GM18499 (cell line): ENCODE measurements at regions not wholly inside any gene's neighbourhood (a gene's known extent, or its start where the extent isn't known, plus 50 kb on each side); places are given as distances from the start of the nearest gene placed in this dataset.
"Not testable (repeated sequence)": the region's sequence is repeated elsewhere in the genome, so short reads cannot be mapped to it uniquely, and the experiment has no call there.

ENCODE experiments used
- ATAC-seq: cut with Tn5 transposase; IDR thresholded peaks from one replicate; pipeline ENCODE4 v1.9.1; 2021; ENCODE audit warnings: moderate number of reproducible peaks; ENCODE audit not compliant: insufficient read depth, unreplicated experiment

DNA sequence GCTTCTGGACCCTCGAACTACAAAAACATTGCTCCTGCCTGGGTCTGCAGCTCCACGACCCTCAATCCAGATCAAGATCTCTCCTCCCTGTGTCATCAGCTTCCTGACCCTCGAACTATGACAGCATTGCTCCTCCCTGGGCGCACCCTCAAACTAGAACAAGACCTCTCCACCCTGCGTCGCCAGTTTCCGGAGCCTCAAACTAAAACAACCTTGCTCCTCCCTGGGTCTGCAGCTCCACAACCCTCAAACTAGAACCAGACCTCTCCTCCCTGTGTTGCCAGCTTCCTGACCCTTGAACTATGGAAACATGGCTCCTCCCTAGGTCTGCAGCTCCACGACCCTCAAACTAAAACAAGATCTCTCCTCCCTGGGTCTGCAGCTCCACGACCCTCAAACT, 339.7 kb upstream of the SULF2 start:
- no peak for ATAC-seq

DNA sequence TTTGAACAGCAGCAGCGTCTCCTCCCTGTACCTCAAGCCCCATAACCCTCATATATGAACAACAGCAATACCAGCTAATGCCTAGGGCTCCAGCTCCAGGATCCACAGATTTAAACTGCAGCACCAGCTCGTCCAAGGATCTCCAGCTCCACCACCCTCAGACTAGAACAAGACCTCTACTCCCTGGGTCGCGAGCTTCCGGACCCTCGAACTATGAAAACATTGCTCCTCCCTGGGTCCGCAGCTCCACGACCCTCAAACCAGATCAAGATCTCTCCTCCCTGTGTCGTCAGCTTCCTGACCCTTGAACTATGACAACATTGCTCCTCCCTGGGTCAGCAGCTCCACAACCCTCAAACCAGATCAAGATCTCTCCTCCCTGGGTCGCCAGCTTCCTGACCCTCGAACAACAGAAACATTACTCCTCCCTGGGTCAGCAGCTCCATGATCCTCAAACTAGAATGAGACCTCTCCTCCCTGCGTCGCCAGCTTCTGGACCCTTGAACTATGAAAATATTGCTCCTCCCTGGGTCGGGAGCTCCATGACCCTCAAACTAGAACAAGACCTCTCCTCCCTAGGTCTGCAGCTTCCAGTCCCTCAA, 339.0 kb upstream of the SULF2 start:
- ATAC-seq = no peak

DNA sequence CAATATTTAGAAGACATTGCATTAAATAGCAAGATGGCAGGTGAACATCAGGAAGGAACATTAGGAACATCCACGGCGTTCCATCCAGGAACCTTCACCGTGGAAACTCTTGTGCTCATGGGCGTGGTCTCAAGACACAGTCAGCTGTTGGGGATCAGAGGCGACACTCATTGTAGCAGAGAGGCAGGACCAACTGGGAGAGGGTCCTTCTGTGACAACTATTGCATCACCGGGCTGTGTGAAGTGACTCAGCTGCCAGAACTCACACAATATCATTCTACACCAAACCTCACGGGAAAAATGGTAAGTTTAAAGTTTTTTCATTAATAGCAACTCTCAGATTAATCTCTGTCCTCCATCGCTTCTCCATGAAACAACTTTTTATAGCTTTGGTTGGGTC, 334.8 kb upstream of the SULF2 start:
- no peak for ATAC-seq

DNA sequence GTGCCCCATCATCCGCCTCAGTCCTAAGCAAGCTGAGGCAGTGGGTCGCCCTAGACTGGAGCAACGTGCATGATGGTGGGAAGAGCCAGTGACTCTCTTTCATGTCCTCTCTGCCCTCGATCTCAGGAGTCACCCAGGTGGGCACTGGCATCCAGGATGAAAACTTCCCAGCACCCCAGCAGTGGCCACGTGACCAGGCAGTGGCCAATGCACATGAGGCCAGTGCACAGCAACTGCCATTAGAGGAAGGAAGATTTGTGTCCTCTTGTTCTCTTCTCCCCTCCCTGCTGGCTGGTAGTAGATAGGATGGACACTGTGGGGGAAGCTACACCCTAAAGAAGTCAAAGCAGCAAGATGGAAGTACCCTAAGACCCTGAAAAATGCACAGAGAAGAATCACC, 334.1 kb upstream of the SULF2 start:
- not testable (repeated sequence) for ATAC-seq

DNA sequence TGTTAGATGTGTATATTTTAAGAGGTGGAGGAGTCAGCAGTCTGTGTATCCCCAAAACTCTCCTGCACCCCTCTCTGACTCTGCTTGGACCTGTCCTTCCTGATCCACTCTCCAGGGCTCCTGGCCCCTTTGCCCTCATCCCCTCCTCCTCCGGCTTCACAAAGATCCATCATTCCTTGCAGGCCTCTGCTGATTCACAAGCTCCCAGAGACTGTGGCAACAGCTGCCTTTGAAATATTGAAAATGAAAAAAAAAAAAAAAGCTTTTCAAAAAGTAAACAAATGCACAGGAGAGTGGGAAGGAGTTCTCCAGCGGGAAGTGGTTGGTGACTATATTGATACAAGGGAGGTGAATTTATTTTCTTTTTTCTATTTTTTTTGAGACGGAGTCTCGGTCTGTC, 330.2 kb upstream of the SULF2 start:
- ATAC-seq = no peak

DNA sequence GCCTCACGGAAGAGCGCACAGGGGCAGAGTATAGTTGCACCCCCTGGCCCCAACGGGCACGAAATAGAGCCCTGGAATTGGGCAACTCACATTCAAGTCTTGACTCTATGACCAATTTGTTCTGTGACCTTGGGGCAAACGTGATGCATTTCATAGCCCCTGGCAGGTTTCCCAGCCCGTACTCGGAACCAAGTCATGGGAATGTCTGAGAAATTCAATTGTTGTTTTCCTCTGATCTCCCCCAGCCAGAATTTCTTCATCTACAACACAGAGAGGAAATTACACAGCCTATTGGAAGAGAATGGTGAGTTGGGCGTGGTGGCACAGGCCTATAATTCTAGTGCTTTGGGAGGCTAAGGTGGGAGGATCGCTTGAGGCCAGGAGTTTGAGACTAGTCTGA, 322.3 kb upstream of the SULF2 start:
- no peak for ATAC-seq

DNA sequence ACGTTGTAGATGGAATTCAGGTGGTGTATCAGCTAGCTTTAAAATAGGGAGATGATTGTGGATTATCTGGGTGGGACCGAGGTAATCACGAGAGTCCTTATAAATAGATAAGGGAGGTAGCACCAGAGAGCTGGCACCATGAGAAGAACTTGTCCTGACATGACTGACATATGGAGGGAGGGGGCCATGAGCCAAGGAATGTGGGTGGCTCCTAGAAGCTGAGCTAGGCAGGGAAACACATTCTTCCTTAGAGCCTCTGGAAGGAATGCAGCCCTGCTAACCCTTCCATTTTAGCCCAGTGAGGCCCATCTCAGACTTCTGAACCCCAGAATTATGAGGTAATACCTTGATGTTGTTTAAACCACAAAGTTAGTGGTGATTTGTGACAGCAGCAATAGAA, 321.1 kb upstream of the SULF2 start:
- ATAC-seq = no peak

DNA sequence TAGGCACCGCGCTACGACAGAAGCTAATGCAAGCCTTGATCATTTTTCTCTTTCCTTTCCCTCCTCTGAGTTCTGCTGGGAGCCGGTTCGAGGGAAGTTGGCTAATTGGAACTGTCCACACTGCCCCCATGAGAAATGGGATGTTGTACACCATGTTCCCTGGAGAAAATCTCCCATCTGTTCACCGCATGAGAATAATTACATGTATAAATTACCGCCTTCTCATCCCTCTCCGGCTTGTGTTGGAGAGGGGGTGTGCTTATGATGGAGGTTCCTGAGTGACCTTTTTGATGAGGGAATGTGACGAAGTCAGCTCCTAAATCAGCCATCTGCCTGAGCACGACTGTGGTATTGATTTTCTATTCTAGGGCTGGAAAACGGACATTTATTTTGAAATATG, 320.2 kb upstream of the SULF2 start:
- no peak for ATAC-seq

DNA sequence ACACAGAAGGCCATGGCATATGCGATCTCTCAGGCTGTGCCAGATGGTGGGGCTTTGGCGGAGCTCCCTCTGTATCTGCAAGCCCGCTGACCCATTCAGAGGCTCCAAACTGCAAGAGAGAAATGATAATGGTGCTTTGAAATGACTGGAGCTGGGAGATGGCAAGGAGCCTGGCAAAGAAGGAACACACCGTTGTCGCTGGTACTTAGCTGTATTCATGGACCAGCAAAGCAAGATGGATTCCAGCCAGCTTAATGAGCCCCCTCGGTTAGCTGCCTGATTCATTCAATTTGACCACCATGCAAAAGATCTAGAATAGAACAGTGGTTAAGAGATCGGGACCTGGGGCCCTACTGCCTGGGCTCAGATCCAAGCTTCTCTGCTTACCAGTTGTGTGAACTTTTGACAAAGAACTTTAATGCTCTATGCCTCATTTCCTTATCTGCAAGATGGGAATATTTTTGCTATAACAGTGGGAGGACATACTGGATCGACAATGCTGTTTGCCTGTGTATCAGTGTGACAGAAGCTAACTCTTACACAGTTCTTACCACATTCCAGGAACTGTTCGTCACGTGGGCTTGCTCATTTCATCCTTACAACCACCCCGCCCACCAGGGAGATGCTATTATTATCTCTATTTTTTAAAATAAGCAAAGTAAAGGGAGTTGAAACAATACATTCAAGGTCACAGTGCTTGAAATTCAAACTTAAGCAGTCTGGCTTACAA, 317.8 kb upstream of the SULF2 start:
- no peak for ATAC-seq

DNA sequence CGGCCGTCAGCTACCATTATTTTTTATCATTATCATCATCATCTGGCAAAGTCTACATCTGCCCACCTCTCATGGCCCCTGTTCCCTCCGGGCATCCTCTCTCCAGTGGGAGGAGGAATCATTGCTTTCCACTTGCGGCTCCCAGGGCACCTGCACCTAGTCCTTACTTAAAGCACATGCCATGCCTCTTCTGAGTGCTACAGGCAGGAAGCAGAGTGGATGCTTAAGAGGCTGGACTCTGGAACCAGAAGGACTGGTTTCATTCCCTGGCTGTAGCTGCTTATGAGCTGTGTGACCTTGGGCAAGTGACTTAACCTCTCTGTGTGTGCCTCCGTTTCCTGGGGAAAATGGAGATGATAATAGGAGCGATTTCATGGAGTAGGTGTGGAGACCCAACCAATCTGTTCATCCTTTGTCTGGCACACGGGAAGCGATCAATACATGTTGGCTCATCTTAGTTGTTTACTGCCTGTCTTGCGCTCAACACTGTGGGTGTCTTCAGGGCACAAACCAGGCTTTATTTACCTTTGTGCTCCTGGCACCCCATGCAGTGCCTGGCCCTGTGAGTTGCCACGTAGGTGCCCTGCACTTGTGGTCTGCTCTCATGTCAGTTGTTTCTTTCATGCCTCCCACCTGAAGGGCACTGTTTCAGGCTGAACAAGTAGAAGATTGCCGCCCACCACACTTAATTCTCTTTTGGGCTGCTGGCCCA, 317.0 kb upstream of the SULF2 start:
- no peak for ATAC-seq

DNA sequence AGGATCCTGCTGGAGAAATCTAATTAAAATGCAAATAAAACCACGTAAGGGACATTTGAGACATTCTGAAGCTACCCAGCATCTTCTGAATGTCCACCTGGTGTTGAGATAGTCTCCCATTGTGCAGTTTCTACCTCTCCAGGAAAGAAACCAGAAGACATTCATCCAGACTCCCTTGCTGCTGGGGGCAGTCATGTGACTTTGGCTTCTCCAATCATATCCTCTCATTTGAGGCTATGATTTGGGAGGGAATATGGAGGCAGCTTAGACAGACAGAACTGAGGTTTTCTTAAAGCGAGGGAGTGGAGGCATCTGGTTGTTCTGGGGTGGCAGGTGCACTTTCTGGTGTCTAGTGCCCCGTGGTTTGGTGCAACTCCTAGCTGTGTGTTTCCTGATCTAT, 315.2 kb upstream of the SULF2 start:
- no peak for ATAC-seq

DNA sequence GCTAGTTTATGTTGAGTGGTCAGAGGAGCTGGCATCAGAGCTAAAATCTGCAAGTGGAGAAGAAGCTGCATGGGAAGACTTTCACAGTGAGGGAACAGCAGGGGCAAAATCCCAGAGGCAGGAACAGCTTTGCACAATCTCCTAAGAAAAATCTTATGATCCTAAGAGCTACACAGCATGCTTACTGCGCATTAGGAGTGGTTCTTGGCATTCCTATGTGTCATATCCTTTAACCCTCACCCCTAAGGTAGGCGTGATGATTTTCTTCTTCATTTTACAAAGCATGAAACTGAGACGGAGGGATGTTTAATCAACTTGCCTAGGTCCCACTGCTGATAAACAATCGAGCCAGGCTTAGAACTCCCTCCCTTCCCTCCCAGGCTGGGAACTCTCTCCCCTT, 313.6 kb upstream of the SULF2 start:
- ATAC-seq = no peak

DNA sequence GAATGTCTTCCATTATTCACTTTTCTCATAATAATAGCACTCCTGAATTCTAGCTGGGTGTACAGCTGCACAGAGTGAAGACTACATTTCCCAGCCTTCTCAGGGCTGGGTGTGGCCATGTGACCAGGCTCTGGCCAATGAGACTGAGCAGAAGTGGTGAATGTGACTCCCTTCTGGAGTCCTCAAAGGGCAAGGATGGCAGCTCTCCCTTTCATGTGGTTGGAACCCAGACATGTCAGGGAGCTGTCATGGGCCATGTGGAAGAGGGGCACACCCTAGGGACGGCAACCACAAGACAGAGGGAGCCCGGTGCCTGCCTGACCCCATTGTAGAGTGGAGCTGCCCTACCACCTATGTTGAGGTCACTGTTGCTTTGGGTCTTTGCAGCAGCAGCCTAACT, 312.8 kb upstream of the SULF2 start:
- no peak for ATAC-seq

DNA sequence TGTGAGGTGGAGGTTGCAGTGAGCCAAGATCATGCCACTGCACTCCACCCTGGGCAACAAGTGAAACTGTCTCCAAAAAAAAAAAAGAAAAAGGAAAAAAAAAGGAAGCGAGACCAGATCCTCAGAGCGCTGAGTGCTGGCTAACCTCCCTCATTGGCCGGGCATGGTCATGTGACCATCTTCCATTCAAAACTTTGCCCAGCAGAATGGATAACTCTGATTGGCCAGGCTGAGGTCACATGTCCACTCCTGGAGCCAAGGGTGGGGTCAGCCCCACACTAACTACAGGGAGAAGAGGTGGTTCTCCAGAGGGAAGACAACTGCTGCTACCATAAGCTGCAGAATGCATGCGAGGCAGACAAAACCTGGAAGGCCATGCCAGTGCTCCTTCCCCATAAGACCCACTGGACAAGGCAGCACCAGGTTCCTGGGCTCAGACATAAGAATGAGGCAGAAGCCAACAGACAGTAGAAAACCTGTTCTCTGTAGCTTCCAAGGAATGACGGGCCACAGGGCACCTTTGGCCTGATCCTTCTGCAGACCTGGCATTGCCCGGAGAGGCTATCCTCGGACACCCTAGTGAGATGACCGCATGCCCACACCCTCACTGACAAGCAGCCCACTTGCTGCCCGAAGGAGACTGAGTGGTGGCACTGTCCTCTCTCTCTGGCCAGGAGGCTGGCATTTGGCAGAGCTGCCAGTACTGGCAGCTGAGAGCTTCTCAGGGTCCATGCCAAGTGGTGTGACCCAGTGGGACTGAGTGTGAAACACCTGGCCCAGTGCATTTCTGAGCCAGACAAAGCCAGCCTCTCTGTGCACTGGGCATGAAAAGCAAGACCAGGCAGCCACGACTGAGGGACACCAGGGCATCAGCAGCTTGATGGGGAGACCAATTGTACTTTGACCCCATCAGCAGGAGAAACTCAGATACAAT, 311.9 kb upstream of the SULF2 start:
- no peak for ATAC-seq

DNA sequence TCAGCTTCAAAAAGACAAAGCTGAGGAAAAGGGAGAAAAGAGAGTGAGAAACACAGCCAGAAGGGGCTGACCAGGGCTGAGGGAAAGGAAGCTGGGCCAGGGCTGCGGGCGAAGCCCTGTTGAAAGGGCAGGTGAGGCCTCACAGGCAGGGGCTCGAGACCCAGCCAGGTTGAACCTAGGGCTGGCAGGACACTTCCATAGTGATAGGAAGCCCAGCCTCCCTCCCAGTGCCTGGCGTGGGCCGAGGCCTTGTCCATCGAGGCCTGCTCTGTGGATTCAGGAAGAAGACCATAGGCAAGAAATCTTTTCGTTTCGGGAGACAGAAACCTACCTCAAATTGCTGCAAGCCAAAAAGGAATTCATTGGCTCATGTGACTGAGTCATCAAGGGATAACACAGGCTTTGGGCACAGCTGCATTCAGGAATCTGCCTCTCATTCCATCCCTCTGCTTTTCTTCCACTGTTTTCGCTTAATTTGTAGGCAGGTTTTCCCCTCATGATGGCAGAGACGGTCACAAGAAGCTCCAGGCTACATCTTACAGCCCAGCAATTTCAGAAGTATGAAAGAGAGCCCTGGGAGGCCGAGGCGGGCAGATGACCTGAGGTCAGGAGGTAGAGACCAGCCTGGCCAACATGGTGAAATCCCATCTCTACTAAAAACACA, 311.1 kb upstream of the SULF2 start:
- no peak for ATAC-seq

DNA sequence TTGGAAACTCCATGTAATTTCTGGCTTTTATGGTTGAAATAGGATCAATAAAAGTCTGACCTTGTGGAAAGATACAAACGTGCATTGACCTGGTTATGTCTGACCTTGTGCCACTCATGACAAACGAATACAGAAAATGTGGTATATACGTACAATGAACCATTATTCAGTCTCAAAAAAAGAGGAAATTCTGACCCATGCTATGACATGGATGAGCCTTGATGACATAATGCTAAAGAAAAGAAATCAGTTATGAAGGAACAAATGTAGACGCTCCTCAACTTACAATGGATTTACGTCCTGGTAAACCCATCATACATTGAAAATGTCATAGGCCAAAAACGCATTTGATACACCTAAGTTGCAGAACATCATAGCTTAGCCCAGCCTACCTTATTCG, 309.7 kb upstream of the SULF2 start:
- no peak for ATAC-seq

DNA sequence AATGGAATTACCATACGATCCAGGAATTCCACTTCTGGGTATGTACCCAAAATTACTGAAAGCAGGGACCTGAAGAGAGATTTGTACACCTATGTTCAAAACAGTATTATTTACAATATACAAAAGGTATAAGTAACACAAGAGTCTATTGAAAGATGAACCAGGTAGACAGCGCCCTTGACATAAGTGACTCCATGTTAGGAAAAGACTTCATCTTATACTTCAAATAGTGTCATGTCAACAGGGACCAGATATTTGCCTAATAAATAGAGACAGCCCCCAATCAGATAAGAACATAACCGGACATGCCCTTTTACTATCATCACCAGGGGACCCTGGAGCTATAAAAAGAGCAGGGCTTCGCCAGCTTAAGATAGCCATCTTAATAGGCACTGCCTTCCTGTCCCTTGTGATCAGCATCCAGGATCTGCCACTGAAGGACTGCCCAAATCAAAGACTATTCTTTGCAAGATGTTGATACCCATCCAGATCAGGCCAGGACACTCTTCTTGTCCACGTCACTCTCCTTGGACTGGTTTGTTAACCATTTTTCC, 309.0 kb upstream of the SULF2 start:
- ATAC-seq = no peak

DNA sequence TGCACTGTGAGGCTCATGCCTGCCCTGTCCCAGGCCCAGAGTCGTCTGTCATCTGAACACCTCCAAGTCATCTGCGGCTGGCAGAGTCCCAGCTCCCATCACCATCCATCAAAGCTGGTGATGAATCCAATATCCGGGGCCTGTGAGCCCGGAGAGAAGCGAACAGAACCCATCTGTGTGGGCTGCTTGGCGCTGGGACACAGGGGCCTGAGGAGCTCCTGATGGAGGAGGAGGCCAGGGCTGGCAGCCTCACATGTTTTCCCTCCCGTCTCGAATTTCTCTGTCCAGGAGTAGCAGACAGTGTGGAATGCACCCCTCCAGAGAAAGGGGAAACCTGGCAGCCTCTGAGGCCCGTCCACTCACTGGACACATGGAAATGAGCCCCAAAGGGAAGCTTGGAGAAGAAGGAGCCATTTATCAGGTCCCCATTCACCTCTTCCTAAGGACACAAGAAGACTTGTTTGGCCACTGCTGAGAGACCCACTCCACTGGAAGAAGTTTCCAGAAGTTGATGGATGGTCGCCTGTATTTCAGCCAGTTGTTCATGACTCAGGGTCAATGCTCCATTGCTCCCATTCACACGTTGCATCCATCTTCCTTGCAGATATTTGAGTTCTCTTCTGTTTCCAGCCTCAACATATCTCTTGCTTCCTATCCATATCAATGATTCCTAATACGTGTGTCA, 307.5 kb upstream of the SULF2 start:
- ATAC-seq = no peak

DNA sequence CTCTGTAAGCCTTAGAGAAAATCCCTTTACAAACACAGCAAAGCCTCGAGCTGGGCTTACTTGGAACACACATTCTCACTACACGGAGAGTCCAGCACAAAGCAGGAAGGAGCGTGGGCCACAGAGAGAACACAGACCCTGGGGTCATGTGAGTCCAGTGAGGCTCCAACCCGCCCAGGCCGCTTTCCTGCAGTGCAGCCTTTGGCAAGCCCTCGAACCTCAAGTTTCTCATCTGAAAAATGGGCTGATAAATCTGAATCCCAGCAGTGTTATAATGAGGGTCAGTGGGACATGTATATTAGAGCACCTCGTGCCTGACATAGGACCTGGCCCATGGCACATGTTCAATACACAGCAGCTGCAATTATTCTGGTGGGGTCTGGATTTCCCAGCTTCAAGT, 305.5 kb upstream of the SULF2 start:
- no peak for ATAC-seq
